Ovary (tissue), 3 donors: ENCODE measurements at regions not wholly inside any gene's neighbourhood (a gene's known extent, or its start where the extent isn't known, plus 50 kb on each side); places are given as distances from the start of the nearest gene placed in this dataset.

Source experiments
- POLR2A ChIP-seq: fragments of 450-650 bp; IDR thresholded peaks from one replicate; pipeline ENCODE4 v1.6.1; 2017; ENCODE audit warnings: antibody characterized with exemption, mild to moderate bottlenecking, moderate library complexity
- TF ChIP-seq, protein P1 (sequence below), 3 donors: fragments of 450-650 bp in 2 of 3; fragments of 200-600 bp in 1 of 3; IDR thresholded peaks; one replicate each; pipeline versions ENCODE4 v1.5.1 to v1.8.0; 2016 to 2022; ENCODE audit warnings: antibody characterized with exemption in 3 of 3, mild to moderate bottlenecking in 1 of 3
- donor health status: DM: no; HTN: no; CAD: no.

DNA sequence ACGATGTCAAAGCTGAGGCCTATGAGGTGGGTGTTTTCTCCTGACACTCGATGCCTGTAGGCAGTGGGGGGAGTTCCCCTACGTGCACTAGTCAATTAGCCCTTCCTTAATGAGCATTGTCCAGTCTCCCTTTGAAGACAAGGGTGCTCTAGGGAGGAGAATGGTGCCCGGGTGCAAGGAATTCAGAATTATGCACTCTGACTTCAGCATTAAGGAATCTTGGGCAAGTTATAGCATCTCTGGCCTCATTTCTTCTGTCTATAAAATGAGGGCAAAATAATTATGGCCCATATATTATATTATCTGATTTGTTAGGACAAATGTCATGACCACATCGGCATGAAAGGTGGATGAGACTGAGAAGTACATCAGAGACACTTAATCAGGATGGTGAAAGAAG is 82.1 kb upstream of the SLC7A1 start:
- TF ChIP-seq, protein P1, sequence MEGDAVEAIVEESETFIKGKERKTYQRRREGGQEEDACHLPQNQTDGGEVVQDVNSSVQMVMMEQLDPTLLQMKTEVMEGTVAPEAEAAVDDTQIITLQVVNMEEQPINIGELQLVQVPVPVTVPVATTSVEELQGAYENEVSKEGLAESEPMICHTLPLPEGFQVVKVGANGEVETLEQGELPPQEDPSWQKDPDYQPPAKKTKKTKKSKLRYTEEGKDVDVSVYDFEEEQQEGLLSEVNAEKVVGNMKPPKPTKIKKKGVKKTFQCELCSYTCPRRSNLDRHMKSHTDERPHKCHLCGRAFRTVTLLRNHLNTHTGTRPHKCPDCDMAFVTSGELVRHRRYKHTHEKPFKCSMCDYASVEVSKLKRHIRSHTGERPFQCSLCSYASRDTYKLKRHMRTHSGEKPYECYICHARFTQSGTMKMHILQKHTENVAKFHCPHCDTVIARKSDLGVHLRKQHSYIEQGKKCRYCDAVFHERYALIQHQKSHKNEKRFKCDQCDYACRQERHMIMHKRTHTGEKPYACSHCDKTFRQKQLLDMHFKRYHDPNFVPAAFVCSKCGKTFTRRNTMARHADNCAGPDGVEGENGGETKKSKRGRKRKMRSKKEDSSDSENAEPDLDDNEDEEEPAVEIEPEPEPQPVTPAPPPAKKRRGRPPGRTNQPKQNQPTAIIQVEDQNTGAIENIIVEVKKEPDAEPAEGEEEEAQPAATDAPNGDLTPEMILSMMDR (IDR thresholded peaks at IDR 0.05) = no peak
- no peak for TF ChIP-seq POLR2A
